Right renal pelvis (tissue), 4 donors: ENCODE measurements at regions not wholly inside any gene's neighbourhood (a gene's known extent, or its start where the extent isn't known, plus 50 kb on each side); places are given as distances from the start of the nearest gene placed in this dataset.

ENCODE experiments used
- DNase-seq, 4 donors: peaks; one replicate each; pipeline ENCODE4 v3.0.0-alpha.2; 2013; ENCODE audit warnings: low read depth in 4 of 4, low spot score in 3 of 4, missing footprints in 1 of 4

DNA sequence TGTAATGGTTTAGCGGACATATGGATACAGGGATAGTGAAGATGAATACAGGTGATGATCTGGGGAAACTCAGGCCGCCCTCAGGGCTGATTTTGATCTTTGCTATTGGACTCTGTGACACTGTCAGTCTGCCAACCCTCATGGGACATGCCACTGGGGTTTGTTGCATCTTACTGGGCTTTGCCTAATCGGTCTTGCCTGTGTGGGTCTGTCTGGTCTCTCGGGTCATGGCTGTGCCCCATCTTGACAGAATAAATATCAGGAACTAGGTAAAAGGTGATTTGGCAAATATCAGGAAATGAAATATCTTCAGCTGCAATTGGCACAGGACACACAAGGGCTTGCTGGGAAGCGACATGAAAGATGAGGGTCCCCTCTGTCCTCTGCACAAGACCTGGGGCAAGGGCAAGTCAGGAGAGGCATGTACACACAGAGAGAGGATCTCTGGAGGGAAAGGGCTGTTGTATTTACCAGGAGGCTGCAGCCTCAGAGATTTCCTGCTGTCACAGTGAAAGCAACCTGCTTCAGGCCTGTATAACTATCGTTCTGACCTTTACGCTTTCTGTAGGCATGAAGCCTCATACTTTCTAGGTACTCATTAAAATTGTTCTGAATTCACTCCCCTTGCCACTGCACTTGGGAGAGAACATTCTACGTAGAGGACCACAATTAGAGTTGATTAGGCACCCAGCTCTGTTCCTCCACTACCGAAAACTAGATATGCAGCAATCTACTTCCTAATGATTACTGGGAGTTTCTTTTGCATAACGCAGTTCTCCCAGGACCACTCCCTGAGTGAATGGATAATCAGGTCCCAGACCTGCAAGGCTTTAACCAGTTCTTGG lies 52.0 kb upstream of the GADD45A start:
- DNase-seq, result no peak

DNA sequence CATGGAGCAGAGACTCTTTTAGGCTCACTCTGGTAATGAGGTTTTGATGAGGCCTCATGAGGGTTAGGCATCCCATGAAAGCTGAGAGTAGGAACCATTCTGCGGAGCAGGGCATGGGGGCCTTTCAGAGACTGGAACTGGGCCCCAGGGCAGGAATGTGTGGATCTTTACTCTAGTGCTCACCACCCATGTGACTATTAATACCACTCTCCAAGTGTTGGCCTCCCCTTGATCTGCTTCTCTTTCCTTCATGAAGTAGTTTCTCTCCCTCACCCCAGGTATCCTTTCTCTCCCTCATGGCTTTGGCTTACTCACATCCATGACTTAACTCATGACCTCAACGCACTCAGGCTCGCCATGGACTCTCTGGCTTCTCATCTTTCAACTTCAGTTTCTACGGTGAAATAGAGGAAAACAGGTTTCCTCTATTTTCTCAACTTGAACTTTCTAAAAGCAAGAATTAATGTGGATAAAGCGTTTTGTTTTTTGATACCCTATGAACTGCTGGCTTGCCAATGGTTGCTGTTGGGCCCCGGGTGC lies 50.5 kb upstream of the GADD45A start:
- no peak for DNase-seq

- no peak for DNase-seq
Observed at GRCh38 chr1:67635055-67635809, 49.8 kb upstream of the GADD45A start.
